Stimulated activated CD4-positive, alpha-beta T cell treated with anti-CD3 and anti-CD28 coated beads, Interleukin-12 subunit alpha, Interleukin-12 subunit beta, amount 100 ng/mL, for 48 hours (primary cell): ENCODE measurements at regions not wholly inside any gene's neighbourhood (a gene's known extent, or its start where the extent isn't known, plus 50 kb on each side); places are given as distances from the start of the nearest gene placed in this dataset.

Experiments used
- DNase-seq, 3 donors: peaks; one replicate each; pipeline ENCODE4 v3.0.0-alpha.2; 2020; ENCODE audit warnings: low read depth in 2 of 3, low spot score in 1 of 3

DNA sequence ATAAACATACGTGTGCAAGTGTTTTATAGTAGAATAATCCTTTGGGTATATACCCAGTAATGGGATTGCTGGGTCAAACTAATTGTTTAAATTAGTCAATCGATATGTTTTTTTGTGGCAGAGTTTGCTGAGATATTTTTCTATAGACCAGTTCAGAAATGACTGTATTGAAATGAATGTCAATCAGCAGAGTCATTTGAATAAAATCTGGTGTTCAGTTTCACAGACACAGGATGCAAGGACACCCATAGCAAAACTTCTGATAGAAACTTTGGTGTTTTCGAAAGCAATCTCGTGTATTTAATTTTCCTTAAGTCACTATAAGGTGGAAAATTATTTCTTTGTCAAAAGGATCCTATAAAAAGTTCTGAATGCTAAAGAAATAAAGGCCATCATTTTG is 434.4 kb downstream of the RAP2B start:
- no peak for DNase-seq

DNA sequence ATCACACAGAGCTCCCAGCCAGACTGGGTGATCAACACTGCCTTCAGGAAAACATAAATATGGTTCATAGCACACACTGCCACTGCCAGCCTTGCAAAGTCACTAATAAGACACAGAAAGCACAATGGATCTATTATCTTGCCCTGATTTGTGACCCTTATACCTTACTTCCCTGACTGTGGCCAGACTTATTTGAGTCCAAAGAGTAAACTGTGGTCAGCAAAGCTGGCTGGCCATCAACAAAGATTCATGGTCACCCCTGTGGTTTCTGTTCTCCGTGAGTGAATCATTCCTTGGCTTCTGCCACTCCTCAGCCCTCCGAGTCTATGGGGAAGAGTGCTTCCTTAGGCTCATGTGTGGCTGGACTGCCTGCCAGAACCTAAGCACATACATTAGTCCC is 437.7 kb downstream of the RAP2B start:
- no peak for DNase-seq

DNA sequence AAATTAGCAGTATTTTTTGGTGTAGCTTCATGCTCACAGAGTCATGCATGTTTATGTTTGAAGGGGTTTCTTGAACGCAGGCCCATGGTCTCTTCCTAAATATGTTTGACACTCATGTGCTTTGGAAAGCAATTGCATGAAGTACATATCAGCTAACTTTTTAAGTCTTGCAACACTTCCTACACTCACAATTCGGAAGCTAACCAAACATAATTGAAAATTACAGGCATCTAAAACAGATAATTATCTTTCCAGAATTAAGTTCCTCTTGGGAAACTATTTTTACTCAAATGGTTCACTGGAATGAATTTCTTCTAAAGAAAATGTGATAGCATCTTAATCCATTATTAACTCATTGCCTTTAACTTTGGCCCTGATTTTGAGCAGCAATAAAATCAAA is 438.9 kb downstream of the RAP2B start:
- no peak for DNase-seq

- no peak for DNase-seq
These were observed 439.4 kb downstream of the RAP2B start for GRCh38 chr3:153601374-153601853.

DNA sequence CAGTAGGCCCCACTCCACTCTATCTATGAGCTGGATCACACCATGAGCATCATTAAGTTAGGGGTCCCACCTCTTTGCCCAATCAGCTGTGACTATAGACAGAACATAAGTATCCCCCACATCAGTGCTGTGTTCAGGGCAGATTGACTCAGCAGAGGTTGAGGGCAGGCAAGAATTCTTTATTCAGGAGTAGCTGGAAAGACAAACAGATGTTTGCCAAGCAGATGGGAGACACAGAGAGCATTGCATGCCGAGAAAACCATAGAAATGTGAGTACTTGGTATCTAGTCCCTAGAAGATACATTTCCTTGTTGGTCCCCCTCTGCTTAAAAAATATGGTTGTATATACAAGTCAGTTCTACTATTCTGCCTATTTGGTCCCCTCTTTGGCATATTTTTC is 440.8 kb downstream of the RAP2B start:
- no peak for DNase-seq

GRCh38 chr3:153614140-153614539 is 452.1 kb downstream of the RAP2B start:
- no peak for DNase-seq

- DNase-seq, result no peak
These were observed 452.5 kb downstream of the RAP2B start for GRCh38 chr3:153614563-153614962.

- DNase-seq, result no peak
These were observed 453.8 kb downstream of the RAP2B start for GRCh38 chr3:153615863-153616262.

GRCh38 chr3:153617463-153617862 is 455.4 kb downstream of the RAP2B start:
- DNase-seq, result no peak

DNA sequence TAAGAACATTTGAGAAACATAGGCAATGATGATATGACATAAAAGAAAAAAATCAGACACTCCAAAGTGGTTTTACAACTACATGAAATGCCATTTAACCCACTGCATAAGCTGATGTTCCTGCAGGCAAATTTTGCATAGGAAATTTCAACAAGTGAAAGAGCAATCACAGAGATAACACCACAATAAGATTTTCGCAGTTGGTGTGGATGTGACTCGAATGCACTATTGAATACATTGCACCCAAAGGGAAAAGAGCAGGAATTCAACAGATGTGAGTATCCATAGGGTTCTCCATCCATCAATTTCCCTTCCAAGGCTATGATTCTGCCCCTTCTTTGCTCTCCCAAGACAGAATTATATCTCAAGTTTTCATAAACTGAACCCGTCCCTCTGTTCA is 456.1 kb downstream of the RAP2B start:
- DNase-seq, result no peak

DNA sequence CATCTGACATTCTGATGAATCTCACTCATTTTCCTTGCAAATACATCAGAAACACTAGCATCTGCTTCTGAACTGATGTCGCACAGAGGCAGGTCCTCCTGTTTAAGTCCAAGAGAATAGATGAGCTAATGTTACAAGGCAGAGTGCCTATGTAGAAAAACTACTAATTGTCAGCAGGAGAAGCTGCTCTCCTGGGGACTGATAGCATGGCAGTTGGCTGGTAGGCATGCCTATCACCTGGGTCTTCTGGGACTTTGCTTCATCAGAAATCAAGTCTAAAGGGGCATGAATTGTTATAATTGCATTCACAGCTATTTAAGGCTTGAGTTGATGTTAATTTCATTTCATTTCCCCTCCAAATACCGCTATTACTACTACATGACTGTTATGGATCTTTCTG is 457.2 kb downstream of the RAP2B start:
- DNase-seq, result no peak

DNA sequence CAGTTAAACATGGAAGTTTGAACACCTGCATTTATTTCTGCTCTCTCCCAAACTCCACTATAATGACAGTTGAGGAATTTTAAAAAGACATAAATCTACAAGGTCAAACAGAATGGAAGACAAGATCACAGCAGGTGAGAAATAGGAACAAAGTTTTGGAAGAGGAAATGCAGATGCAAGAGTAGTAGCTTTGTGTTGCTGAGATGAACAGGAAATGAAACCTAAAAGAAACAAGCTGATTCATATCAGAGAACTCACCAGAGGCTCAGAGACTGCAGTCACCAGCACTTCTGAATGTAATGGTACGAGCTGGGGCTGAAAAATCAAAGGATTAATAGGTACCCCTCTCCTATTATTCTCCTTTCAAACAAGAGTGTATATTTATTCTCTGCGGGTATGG is 459.9 kb downstream of the RAP2B start:
- DNase-seq, result no peak

GRCh38 chr3:153623834-153624233 is 461.8 kb downstream of the RAP2B start:
- no peak for DNase-seq

DNA sequence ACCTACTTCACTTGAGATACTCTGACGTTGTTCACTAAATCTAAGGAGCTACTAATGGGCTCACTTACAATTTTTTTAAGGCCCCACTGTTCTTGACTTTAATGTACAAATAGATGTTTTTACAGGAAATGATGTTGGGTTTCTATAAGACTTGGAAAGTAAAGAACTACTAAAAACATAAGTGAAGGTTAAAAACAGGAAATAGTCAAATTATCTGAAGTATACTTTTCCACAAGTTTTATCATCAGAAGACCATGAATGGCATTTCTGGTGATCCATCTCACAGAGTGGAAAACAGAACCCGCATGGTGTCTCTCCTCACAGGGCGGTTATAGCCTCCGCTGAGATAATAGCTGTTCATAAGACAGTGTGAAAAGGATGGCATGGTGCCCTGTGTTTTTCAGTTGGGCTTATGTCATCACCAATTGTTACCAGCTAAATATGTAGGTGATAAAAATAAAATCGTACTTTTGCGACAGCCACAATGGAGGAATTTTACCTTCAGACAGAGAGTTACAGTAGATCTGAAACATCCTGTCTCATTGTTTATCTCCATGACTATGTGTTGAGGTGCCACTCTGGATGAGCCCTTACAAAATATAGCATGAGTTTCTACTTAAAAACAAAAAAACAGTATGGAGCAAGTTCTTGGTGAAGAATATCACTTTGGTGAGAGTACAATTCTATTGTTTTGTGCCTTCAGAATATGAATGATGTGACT is 462.4 kb downstream of the RAP2B start:
- no peak for DNase-seq

- no peak for DNase-seq
These were observed 463.5 kb downstream of the RAP2B start for GRCh38 chr3:153625506-153625905.

DNA sequence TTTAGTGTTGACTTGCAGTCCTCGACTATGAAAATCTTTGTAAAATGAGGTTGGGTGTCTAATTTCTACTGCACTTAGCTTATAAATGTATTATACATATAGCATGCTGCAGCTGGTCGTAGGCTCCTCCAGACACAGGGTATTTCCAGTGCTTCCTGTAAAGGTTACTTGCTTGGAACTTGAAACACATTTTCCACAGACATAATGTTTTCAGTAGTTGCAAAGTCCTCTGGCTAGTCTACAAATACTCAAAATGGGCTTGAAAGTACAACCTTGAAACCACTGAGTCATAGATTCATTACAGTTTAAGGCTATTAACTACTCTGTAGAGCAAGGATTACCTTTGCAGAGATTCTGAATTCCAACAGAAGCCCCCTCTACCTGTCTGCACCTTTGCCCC is 464.1 kb downstream of the RAP2B start:
- no peak for DNase-seq

DNA sequence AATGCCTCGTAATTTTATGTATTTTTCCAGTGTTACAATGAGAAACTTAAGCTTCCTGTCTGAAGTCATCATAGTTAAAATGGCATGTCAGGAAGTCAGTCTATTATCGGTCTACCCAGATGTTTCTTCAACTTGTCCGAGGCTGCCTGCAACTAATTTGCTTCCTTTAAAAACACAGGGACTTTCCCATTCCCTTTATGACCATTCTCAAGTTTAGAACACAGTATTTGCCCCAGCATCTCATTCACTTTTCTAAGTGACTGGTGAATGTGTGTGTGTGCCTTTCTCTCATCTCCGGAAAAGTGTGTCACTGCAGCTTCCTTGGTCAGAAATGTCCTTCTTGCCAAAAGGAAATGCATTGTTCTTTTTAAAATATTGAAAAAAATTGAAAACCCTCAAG is 466.6 kb downstream of the RAP2B start:
- DNase-seq, result no peak

GRCh38 chr3:153629148-153629547 is 467.1 kb downstream of the RAP2B start:
- DNase-seq, result no peak

DNA sequence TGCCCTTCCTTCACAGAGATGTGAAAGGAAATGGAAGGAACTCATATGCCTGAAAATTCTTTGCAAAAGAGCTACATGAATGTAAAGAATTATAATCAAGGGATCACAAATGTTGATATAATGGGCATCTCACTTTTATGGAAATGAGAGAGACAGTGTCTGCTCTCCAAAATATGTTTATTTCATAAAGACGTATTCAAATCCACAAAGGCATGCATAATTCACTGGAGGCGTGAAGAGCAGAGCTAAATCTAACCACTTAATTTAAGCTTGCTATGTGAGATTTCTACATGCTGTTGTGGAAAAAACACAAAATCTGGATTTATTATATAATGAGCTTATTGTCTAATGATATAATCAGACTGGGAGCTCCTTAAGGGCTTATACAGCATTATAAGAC is 469.1 kb downstream of the RAP2B start:
- DNase-seq, result no peak

DNA sequence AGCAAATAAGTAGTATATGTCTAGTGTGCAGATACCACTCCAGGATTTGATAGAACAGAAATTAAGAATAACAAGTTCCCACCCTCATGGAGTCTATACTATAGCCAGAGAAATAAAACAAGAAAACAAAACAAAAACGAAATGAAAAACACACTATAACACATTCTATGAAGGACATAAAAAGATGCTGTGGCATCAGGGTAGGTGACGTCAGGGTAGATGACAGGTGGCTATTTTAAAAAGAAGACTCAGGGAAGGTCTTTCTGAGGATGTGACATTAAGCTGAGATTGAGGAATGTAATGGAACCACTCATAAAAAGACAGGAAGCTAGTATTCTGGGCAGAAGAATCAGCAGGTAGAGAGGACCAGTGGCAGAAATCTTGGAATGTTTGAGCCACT is 469.6 kb downstream of the RAP2B start:
- no peak for DNase-seq

GRCh38 chr3:153633407-153633806 is 471.4 kb downstream of the RAP2B start:
- no peak for DNase-seq

DNA sequence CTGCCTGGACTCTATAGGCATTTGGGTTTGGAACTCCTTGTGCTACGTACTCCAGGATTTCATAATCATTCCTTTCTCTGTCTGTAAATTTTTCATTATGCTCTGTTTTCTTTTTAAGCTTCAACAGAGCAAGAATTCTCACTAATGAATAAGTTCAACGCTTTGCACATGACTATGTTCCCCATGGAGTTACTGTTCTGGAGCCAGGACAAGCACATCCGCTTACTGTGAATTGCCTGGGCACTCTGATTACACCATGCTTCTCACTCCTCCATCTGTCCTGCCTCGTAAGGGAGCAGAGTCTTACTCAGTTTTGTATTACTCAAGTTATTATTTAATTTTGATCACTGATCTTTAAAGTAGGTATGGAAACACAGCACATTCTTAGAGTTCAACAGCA is 472.7 kb downstream of the RAP2B start:
- DNase-seq, result no peak

DNA sequence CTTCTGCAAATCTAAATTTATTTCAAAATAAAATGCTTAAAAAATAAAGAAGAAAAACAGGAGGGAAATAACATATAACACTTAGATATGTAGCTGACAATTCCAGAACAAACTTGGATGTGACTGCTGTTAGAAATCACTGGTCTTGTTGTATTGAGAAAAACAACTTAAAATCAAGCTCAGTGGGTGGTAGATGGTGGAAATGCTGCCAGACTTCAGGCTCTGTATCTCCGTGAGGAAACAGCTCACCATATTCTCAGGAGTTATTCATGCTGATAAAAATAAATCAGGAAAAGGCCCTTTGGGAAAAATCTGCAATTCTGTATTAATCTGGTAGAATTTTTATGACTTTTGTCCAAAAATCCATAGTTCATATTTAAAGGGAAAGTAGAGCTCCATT is 477.6 kb downstream of the RAP2B start:
- no peak for DNase-seq
